Central memory CD8-positive, alpha-beta T cell (primary cell): ENCODE measurements at regions not wholly inside any gene's neighbourhood (a gene's known extent, or its start where the extent isn't known, plus 50 kb on each side); places are given as distances from the start of the nearest gene placed in this dataset.
"Not testable (repeated sequence)": the region's sequence is repeated elsewhere in the genome, so short reads cannot be mapped to it uniquely, and the experiment has no call there.

ENCODE experiments used
- ATAC-seq: fragments of 150-1000 bp; cut with Tn5 transposase; replicated peaks from 2 replicates; pipeline ENCODE4 v1.10.0; 2022; ENCODE audit warnings: mild to moderate bottlenecking, moderate FRiP score, moderate number of reproducible peaks; ENCODE audit not compliant: poor library complexity, severe bottlenecking; ENCODE audit errors: extremely low read depth
- DNase-seq, 2 donors: peaks; one replicate each; pipeline ENCODE4 v3.0.0; 2021; ENCODE audit warnings: low spot score in 2 of 2
- H3K27ac Mint-ChIP-seq: one replicate; pipeline ENCODE4 v1.8.0; 2022; ENCODE audit warnings: low read depth, mild to moderate bottlenecking, moderate library complexity, mixed read lengths
- H3K27me3 Mint-ChIP-seq: one replicate; pipeline ENCODE4 v1.8.0; 2022; ENCODE audit warnings: mixed read lengths
- H3K36me3 Mint-ChIP-seq: one replicate; pipeline ENCODE4 v1.8.0; 2022; ENCODE audit warnings: mild to moderate bottlenecking, moderate library complexity, mixed read lengths; ENCODE audit not compliant: insufficient read depth
- H3K4me1 Mint-ChIP-seq: one replicate; pipeline ENCODE4 v1.8.0; 2022; ENCODE audit warnings: mixed read lengths
- H3K4me3 Mint-ChIP-seq: one replicate; pipeline ENCODE4 v1.8.0; 2022; ENCODE audit warnings: mild to moderate bottlenecking, moderate library complexity, mixed read lengths
- H3K9me3 Mint-ChIP-seq: one replicate; pipeline ENCODE4 v1.8.0; 2022; ENCODE audit warnings: mixed read lengths

GRCh38 chr5:106412606-106413005 lies 1258.1 kb downstream of the EFNA5 start:
- no peak overlapping the region for H3K4me3 Mint-ChIP-seq
- H3K36me3 Mint-ChIP-seq = no peaks in the 10 kb centered on the region
- peaks cover 13% of the 10 kb centered on the region for H3K9me3 Mint-ChIP-seq
- H3K27ac Mint-ChIP-seq = no peak overlapping the region
- no peaks in the 10 kb centered on the region for H3K4me1 Mint-ChIP-seq
- DNase-seq (no peak), ATAC-seq (no peak)
- no peaks in the 10 kb centered on the region for H3K27me3 Mint-ChIP-seq

GRCh38 chr5:106408570-106408969 lies 1262.2 kb downstream of the EFNA5 start:
- Mint-ChIP-seq H3K4me1 (no peaks in the 10 kb centered on the region), H3K9me3 (no peaks in the 10 kb centered on the region), H3K4me3 (no peak overlapping the region), H3K36me3 (no peaks in the 10 kb centered on the region), H3K27ac (no peak overlapping the region), H3K27me3 (no peaks in the 10 kb centered on the region)
- ATAC-seq (no peak), DNase-seq (no peak)

- H3K27ac Mint-ChIP-seq = no peak overlapping the region
- H3K9me3 Mint-ChIP-seq = no peaks in the 10 kb centered on the region
- no peaks in the 10 kb centered on the region for H3K4me1 Mint-ChIP-seq
- no peaks in the 10 kb centered on the region for H3K36me3 Mint-ChIP-seq
- H3K4me3 Mint-ChIP-seq = no peak overlapping the region
- ATAC-seq = no peak
- DNase-seq = no peak
- no peaks in the 10 kb centered on the region for H3K27me3 Mint-ChIP-seq
Observed at GRCh38 chr5:106408141-106408540, 1262.6 kb downstream of the EFNA5 start.

- Mint-ChIP-seq H3K4me3 (no peak overlapping the region), H3K9me3 (no peaks in the 10 kb centered on the region), H3K27me3 (no peaks in the 10 kb centered on the region), H3K36me3 (no peaks in the 10 kb centered on the region), H3K4me1 (no peaks in the 10 kb centered on the region), H3K27ac (no peak overlapping the region)
- ATAC-seq (no peak), DNase-seq (no peak)
Observed at GRCh38 chr5:106401561-106401960, 1269.2 kb downstream of the EFNA5 start.

GRCh38 chr5:106399391-106399790 lies 1271.3 kb downstream of the EFNA5 start:
- H3K4me1 Mint-ChIP-seq = no peaks in the 10 kb centered on the region
- DNase-seq (no peak), ATAC-seq (no peak)
- H3K27me3 Mint-ChIP-seq = no peaks in the 10 kb centered on the region
- H3K4me3 Mint-ChIP-seq = no peak overlapping the region
- no peak overlapping the region for H3K27ac Mint-ChIP-seq
- peaks cover 6% of the 10 kb centered on the region for H3K9me3 Mint-ChIP-seq
- H3K36me3 Mint-ChIP-seq = no peaks in the 10 kb centered on the region

- Mint-ChIP-seq H3K4me3 (no peak overlapping the region), H3K27me3 (no peaks in the 10 kb centered on the region), H3K36me3 (no peaks in the 10 kb centered on the region), H3K4me1 (no peaks in the 10 kb centered on the region), H3K27ac (no peak overlapping the region), H3K9me3 (peaks cover 6% of the 10 kb centered on the region)
- ATAC-seq = no peak
- no peak for DNase-seq
Observed at GRCh38 chr5:106397700-106398099, 1273.0 kb downstream of the EFNA5 start.

- Mint-ChIP-seq H3K27ac (no peak overlapping the region), H3K4me3 (no peak overlapping the region), H3K4me1 (no peaks in the 10 kb centered on the region), H3K36me3 (no peaks in the 10 kb centered on the region), H3K9me3 (peaks cover 6% of the 10 kb centered on the region), H3K27me3 (no peaks in the 10 kb centered on the region)
- ATAC-seq = no peak
- no peak for DNase-seq
Observed at GRCh38 chr5:106393276-106393675, 1277.5 kb downstream of the EFNA5 start.

GRCh38 chr5:106392766-106393165 lies 1278.0 kb downstream of the EFNA5 start:
- Mint-ChIP-seq H3K4me1 (no peaks in the 10 kb centered on the region), H3K36me3 (no peaks in the 10 kb centered on the region), H3K4me3 (no peak overlapping the region), H3K9me3 (peaks cover 6% of the 10 kb centered on the region), H3K27ac (no peak overlapping the region), H3K27me3 (no peaks in the 10 kb centered on the region)
- no peak for DNase-seq
- ATAC-seq = no peak

- not testable (repeated sequence) for H3K4me1 Mint-ChIP-seq, H3K27ac Mint-ChIP-seq, H3K4me3 Mint-ChIP-seq, DNase-seq, ATAC-seq, H3K9me3 Mint-ChIP-seq, H3K27me3 Mint-ChIP-seq, H3K36me3 Mint-ChIP-seq
Observed at GRCh38 chr5:106387767-106388166, 1283.0 kb downstream of the EFNA5 start.

GRCh38 chr5:106386287-106386686 lies 1284.5 kb downstream of the EFNA5 start:
- no peak overlapping the region for H3K4me3 Mint-ChIP-seq
- peaks cover 5% of the 10 kb centered on the region for H3K9me3 Mint-ChIP-seq
- H3K4me1 Mint-ChIP-seq = no peaks in the 10 kb centered on the region
- no peaks in the 10 kb centered on the region for H3K27me3 Mint-ChIP-seq
- H3K27ac Mint-ChIP-seq = no peak overlapping the region
- H3K36me3 Mint-ChIP-seq = no peaks in the 10 kb centered on the region
- DNase-seq (no peak), ATAC-seq (no peak)

GRCh38 chr5:106380736-106381135 lies 1290.0 kb downstream of the EFNA5 start:
- H3K4me1 Mint-ChIP-seq = no peaks in the 10 kb centered on the region
- DNase-seq (no peak), ATAC-seq (no peak)
- H3K27me3 Mint-ChIP-seq = no peaks in the 10 kb centered on the region
- H3K36me3 Mint-ChIP-seq = no peaks in the 10 kb centered on the region
- H3K27ac Mint-ChIP-seq = no peak overlapping the region
- no peak overlapping the region for H3K4me3 Mint-ChIP-seq
- H3K9me3 Mint-ChIP-seq = no peaks in the 10 kb centered on the region

- Mint-ChIP-seq H3K36me3 (no peaks in the 10 kb centered on the region), H3K27me3 (no peaks in the 10 kb centered on the region), H3K27ac (no peak overlapping the region), H3K4me3 (no peak overlapping the region), H3K4me1 (no peaks in the 10 kb centered on the region), H3K9me3 (no peaks in the 10 kb centered on the region)
- ATAC-seq (no peak), DNase-seq (no peak)
Observed at GRCh38 chr5:106376522-106376921, 1294.2 kb downstream of the EFNA5 start.

GRCh38 chr5:106374956-106375355 lies 1295.8 kb downstream of the EFNA5 start:
- no peak overlapping the region for H3K27ac Mint-ChIP-seq
- DNase-seq (no peak), ATAC-seq (no peak)
- H3K4me1 Mint-ChIP-seq = no peaks in the 10 kb centered on the region
- H3K9me3 Mint-ChIP-seq = peaks cover 1% of the 10 kb centered on the region
- no peaks in the 10 kb centered on the region for H3K27me3 Mint-ChIP-seq
- H3K36me3 Mint-ChIP-seq = no peaks in the 10 kb centered on the region
- no peak overlapping the region for H3K4me3 Mint-ChIP-seq

GRCh38 chr5:106368021-106368420 lies 1302.7 kb downstream of the EFNA5 start:
- Mint-ChIP-seq H3K27me3 (no peaks in the 10 kb centered on the region), H3K9me3 (peaks cover 11% of the 10 kb centered on the region), H3K4me1 (no peaks in the 10 kb centered on the region), H3K27ac (no peak overlapping the region), H3K4me3 (no peak overlapping the region), H3K36me3 (no peaks in the 10 kb centered on the region)
- DNase-seq (no peak), ATAC-seq (no peak)
